NCI-H2029 treated with DMSO at 0.1 percent for 48 hours (cell line): ENCODE measurements at regions not wholly inside any gene's neighbourhood (a gene's known extent, or its start where the extent isn't known, plus 50 kb on each side); places are given as distances from the start of the nearest gene placed in this dataset.
"Not testable (repeated sequence)": the region's sequence is repeated elsewhere in the genome, so short reads cannot be mapped to it uniquely, and the experiment has no call there.

Experiments used
- DNase-seq: peaks from one replicate; lab custom pipeline; 2025; lab: John Stamatoyannopoulos, UW

GRCh38 chr2:38243186-38243880 lies 133.7 kb downstream of the ATL2 start:
- DNase-seq: no peak

GRCh38 chr2:38239452-38239851 lies 137.6 kb downstream of the ATL2 start:
- DNase-seq: no peak

GRCh38 chr2:38238705-38239104 lies 138.4 kb downstream of the ATL2 start:
- not testable (repeated sequence) for DNase-seq

- no peak for DNase-seq
These were observed 139.8 kb downstream of the ATL2 start for GRCh38 chr2:38237311-38237710.

GRCh38 chr2:38233231-38233983 lies 143.7 kb downstream of the ATL2 start:
- DNase-seq: no peak

- DNase-seq: no peak
These were observed 144.6 kb downstream of the ATL2 start for GRCh38 chr2:38232454-38232853.

GRCh38 chr2:38230756-38231155 lies 146.3 kb downstream of the ATL2 start:
- no peak for DNase-seq

GRCh38 chr2:38228753-38229152 lies 148.3 kb downstream of the ATL2 start:
- no peak for DNase-seq

- DNase-seq: no peak
These were observed 149.0 kb upstream of the CYP1B1 start for GRCh38 chr2:38224821-38225437.

- no peak for DNase-seq
These were observed 148.2 kb upstream of the CYP1B1 start for GRCh38 chr2:38224181-38224580.

GRCh38 chr2:38223256-38223655 lies 147.3 kb upstream of the CYP1B1 start:
- no peak for DNase-seq

GRCh38 chr2:38220164-38220563 lies 144.2 kb upstream of the CYP1B1 start:
- DNase-seq: no peak

- DNase-seq: no peak
These were observed 143.0 kb upstream of the CYP1B1 start for GRCh38 chr2:38218995-38219394.

GRCh38 chr2:38218591-38218991 lies 142.6 kb upstream of the CYP1B1 start:
- DNase-seq: no peak

GRCh38 chr2:38217401-38218188 lies 141.6 kb upstream of the CYP1B1 start:
- DNase-seq: no peak

GRCh38 chr2:38216886-38217285 lies 140.9 kb upstream of the CYP1B1 start:
- DNase-seq: no peak

- DNase-seq: no peak
These were observed 140.0 kb upstream of the CYP1B1 start for GRCh38 chr2:38215993-38216392.

- DNase-seq: no peak
These were observed 139.6 kb upstream of the CYP1B1 start for GRCh38 chr2:38215522-38215921.

- DNase-seq: no peak
These were observed 138.3 kb upstream of the CYP1B1 start for GRCh38 chr2:38214209-38214717.

- no peak for DNase-seq
These were observed 137.7 kb upstream of the CYP1B1 start for GRCh38 chr2:38213619-38214167.

- DNase-seq: no peak
These were observed 136.4 kb upstream of the CYP1B1 start for GRCh38 chr2:38212312-38212711.

GRCh38 chr2:38207168-38207567 lies 131.2 kb upstream of the CYP1B1 start:
- DNase-seq: no peak
